ENCODE measurements at regions not wholly inside any gene's neighbourhood (a gene's known extent, or its start where the extent isn't known, plus 50 kb on each side); places are given as distances from the start of the nearest gene placed in this dataset.
"Not testable (repeated sequence)": the region's sequence is repeated elsewhere in the genome, so short reads cannot be mapped to it uniquely, and the experiment has no call there.

GRCh38 chr17:5913641-5914040 lies 156.5 kb upstream of the WSCD1 start:
- no peak for DNase-seq

DNA sequence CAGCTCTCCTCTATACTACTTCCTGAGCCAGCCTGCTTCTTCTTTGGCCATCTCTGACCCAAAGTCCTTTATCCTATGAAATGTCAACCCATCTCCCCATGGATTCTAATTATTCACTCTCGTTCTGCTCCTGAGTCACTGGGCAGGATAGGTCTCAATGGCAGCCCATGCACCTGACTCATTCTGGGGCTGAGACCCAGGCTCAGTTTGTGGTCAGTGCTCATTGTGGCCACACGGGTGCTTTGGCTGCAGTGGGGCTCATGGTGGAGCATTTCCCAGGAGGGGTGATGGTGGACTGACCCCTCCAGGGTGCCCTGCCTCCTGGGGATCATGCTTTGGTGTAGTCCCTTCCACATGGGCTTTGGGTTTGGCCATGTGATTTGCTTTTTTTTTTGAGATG lies 154.8 kb upstream of the WSCD1 start:
- no peak for DNase-seq

- no peak for DNase-seq
Observed at GRCh38 chr17:5919089-5919488, 151.1 kb upstream of the WSCD1 start.

DNA sequence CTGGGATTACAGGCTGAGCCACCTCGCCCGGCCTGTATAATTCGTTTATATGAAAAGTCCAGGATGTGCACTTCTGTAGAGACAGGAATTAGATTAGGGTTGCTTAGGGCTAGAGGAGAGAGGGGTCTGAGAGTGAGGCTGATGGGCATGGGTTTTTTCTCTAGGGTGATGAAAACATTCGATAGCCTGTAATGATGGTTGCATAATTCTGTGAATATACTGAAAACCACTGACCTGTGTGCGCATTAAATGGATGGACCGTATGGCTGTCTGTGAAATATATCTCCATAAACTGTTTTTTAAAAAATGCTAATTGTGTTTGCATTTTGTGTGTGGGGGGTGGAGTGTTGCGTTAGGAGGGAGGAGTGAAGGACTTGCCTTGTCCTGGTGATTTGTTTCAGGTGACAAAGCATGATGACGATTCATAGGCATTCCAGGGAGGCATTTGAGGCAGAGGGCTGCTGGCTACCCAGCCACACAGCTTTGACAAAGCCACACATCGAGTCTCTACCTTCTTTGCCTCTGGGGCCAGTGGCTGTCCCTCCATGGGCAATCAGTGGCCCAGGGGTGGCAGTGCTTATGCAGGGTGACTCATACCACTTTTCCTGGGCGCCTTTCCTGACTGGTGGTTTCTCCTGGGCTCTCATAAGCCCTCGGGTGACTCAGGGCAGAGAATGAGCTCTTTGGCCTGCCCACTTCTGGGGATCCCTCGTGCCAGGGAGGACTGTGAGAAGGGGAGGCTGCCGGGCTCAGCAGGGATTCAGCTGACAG lies 148.5 kb upstream of the WSCD1 start:
- no peak for DNase-seq

DNA sequence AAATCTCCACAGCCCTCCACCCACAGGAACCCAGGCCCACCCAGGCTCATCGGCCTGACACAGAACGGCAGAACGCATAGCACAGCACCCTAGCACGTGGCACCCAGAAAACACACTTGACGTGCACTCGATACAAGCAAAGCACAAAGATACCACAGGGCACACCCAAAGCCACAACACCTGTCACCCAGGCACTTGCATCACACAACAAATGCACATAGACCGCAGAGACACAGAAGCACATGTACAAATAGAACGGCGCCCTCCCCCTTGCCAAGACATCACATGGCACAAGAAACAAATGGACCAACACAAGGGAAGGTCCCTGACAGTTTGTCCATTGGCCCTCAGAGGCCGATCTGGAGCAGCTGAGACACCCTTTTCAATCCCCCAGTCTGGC lies 147.7 kb upstream of the WSCD1 start:
- no peak for DNase-seq

DNA sequence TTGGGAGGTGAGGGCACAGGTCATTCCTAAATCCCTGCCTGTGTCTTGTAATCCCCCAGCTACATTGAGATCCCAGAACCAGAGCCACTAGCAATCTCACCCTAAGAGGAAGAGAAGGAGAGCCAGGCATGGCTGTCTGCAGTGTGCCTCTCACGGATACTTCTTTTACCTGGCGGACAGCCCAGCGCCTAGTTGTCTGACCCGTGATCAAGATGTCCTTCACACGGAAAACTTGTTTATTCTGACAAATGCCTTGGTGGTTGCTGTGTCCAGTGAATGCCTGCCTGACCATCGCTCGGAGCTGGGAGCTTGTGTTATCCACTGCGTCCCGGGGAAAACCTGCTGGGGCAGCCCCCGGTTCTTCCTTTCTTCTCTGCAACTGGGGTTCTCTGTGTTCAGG lies 140.5 kb upstream of the WSCD1 start:
- DNase-seq, result no peak

DNA sequence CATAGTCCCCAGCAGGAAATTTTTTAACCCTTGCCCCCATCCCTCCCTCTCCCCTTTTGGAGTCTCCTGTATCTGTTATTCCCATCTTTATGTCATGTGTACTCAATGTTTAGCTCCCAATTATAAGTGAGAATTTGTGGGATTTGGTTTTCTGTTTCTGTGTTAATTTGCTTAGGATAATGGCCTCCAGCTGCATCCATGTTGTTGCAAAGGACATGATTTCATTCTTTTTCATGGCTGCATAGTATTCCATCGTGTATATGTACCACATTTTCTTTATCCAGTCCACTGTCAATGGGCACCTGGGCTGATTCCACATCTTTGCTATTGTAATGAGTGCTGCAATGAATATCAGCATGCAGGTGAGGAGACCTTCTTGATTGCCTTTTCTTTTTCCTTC lies 139.6 kb upstream of the WSCD1 start:
- not testable (repeated sequence) for DNase-seq

DNA sequence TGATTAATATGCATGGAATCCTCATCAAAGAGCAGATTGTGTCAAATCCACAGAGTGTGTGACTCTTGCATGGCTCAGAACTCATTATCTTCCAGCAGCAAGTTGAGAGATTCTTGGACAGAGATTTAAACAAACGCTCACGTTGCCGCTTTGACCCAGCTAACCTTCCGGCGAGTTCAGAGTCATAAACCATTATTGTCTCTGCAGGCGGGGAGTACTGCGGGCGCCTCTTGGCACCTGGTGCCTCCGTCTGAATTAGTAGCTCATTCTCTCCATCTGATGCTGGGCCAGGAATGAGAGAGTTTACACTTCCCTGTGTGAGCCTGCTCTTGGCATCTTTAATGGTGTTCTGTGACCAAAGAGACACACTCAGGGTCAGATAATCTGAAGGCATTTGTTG lies 138.6 kb upstream of the WSCD1 start:
- DNase-seq, result no peak

- DNase-seq, result no peak
Observed at GRCh38 chr17:5933430-5933829, 136.7 kb upstream of the WSCD1 start.

DNA sequence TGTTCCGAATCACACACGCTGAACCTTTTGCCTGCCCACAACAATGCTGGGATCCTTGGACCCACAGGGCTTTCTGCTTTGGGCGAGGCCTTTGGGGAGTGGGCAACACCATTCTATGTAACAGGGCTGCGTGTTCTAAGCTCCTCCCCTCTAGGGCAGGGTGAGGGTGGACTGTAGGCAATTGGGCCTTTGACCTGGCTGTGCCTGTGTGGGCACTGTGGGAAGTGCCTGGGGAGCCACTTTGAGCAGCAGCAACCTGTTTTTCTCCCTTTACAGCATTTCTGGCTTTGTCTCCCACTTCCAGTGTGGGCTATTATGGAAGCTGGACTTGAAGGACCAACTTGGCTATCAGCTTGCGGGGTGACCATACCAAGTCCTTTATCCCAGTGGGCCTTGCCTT lies 128.9 kb upstream of the WSCD1 start:
- DNase-seq, result no peak

DNA sequence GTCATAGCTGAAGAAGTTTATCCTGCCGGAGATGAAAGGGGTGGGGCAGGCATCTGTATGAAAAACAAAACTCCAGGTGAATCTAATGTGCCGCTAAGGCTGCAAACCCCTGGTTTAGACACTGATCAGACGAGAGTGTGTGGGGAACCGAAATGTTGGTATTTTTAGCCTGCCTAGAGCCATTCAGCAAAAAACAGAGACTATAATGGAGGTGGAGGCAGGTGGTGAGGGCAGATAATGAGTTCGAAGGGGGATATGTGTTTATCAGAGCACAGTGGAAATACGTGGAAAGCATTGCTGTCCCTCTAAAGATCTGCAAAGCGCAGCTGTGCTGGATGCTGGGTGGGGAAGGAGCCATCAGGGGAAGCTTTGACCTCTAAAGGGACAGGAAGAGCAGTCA lies 127.5 kb upstream of the WSCD1 start:
- no peak for DNase-seq

- DNase-seq, result no peak
Observed at GRCh38 chr17:5943232-5943631, 126.9 kb upstream of the WSCD1 start.

DNA sequence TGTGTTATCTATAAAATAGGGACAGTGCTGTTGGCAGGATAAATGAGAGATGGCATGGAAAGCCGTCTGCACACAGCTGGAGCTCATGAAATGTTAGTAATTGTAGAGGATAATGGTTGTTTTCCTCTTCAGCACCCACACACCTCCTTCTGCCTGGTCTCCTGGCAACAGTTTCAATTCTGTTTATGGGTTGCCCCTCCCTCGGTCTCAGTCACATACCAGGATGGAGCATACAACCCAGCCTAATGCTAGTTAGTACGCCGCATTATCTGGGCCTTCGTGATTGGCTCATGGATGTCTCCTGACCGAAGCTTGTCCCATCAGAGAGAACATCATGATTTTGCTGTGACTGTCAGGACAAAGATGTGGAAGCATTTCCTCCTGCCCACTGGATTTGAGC lies 126.2 kb upstream of the WSCD1 start:
- DNase-seq, result no peak

GRCh38 chr17:5947701-5948180 lies 122.4 kb upstream of the WSCD1 start:
- DNase-seq, result no peak

- no peak for DNase-seq
Observed at GRCh38 chr17:5948811-5949210, 121.4 kb upstream of the WSCD1 start.

DNA sequence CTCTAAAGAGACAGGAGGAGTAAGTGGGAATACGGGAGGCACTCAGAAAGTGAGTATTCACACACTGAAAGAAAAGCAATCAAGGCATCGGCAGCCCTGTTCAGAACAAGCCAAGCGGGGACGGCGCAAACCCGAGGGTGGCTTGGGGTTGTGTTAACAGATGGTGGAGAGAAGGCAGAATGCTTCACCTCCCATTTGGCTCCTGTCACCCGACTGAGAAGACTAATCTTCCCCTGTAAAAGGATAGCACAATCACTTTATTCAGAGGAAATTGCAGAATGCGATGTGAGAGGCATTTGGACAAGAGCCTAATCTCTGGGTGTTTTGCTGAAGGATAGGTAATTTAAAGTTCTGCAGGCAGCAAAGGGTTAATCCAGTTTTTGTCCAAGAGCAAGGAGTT lies 119.3 kb upstream of the WSCD1 start:
- no peak for DNase-seq

DNA sequence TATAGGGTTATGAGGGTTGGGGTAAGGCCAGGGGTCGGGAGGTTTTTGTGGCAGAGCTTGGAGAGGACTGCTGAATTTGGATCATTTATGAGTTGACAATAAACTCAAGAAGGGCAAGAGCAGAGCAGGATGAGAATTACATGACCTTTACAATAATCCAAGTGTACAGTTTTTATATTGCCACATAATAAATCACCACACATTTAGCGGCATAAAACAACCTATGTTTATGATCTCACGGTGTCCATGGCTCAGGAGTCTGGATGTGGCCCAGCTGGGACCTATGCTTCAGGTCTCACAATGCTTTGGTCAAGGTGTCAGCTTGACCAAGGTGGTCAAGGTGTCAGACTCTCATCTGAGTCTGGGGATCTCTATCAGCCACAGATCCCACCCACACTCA lies 118.3 kb upstream of the WSCD1 start:
- no peak for DNase-seq

- no peak for DNase-seq
Observed at GRCh38 chr17:5952518-5952917, 117.7 kb upstream of the WSCD1 start.

- DNase-seq, result no peak
Observed at GRCh38 chr17:5955764-5956163, 114.4 kb upstream of the WSCD1 start.

- no peak for DNase-seq
Observed at GRCh38 chr17:5958850-5959249, 111.3 kb upstream of the WSCD1 start.

GRCh38 chr17:5962371-5962770 lies 107.8 kb upstream of the WSCD1 start:
- DNase-seq, result no peak

DNA sequence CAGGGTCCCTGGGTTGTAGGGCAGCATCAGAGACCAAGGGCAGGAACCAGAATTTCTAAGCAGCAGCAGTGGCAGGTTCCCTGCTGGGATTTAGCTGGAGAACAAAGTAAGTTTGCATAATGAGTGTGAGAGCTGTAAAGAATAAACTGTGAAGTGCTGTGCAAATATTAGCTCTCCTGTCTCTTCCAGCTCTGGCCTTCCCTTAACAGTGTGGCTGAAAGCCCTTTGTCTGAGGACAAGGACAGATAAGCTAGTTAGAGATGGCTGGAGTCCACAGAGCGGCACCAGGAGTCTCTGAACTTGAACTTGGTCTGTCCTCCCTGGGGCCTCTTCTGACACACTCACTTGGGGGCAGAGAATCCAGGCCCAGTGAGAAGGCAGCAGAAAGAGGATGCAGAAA lies 98.2 kb upstream of the WSCD1 start:
- DNase-seq, result no peak

GRCh38 chr17:5973410-5973809 lies 96.8 kb upstream of the WSCD1 start:
- DNase-seq, result no peak

DNA sequence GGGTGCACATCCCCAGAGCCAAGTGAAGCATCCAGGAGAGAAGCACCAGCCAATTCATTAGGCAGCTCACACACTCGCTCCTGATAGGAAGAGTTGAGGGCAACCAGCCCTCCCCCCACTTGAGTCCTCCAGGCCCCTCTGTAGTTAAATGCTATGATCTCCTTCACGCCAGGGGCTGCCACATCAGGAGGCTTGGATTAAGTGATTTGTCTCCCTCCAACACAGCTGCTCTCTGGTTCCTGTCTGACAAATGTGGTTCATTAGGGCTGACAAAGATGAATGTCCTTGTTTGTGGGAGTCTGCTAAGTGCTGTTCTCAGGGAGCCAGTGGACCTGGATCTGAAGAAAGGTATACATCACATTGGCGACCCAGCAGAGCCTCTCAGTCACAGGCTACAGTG lies 94.5 kb upstream of the WSCD1 start:
- no peak for DNase-seq

DNA sequence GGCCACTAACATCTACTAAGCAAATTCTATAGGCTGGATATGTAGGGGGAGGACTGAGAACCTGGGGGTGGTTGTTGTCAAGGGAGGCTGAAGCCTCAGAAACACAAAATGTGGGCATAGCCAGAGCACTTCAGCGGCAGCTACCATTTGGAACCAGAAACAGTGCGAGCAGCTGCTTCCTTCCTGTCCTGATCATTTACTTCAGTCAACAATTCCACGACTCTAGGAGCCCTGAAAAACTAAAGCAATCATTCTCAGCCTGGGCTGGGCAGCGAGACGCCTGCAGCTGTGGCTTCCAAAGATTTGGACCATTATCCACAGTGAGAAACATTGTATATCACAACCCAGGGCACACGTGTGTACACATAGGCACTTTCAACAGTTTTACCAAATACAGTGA lies 93.9 kb upstream of the WSCD1 start:
- no peak for DNase-seq
